HG02973 (cell line): ENCODE measurements at regions not wholly inside any gene's neighbourhood (a gene's known extent, or its start where the extent isn't known, plus 50 kb on each side); places are given as distances from the start of the nearest gene placed in this dataset.
"Not testable (repeated sequence)": the region's sequence is repeated elsewhere in the genome, so short reads cannot be mapped to it uniquely, and the experiment has no call there.

Source experiments
- ATAC-seq: cut with Tn5 transposase; IDR thresholded peaks from one replicate; pipeline ENCODE4 v1.9.1; 2021; ENCODE audit warnings: moderate library complexity; ENCODE audit not compliant: unreplicated experiment

DNA sequence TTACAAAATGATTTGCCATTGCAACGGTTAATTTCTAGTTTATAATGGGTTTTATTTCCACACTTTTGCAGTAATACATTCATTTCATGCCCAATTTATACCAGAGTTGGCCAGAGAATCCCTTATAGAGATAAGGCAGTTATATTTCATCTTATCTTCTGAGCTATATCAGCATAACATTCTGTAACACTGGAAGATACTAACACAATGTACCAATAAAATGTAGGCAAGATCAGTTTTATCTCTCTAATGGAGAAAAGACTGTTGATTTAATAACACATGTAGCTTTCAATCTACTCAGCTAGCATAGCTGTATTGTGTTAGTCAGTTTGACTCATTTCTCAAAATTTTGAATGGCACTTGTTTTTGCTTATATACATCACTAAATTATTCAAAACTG is 738.6 kb downstream of the TRAM1L1 start:
- no peak for ATAC-seq

DNA sequence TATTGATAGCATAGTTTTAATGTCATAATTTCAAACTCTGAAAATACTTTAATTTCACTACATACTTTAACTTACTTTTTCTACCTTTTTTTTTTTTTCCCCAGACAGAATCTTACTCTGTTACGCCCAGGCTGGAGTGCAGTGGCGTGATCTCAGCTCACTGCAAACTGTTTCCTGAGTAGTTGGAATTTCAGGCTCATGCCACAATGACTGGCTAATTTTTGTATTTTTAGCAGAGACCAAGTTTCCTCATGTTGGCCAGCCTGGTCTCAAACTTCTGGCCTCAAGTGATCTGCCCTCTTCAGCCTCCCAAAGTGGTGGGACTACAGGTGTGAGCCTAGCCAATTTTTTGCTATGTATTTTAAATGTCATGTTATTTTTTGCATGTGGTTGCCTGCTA is 741.6 kb downstream of the TRAM1L1 start:
- no peak for ATAC-seq

DNA sequence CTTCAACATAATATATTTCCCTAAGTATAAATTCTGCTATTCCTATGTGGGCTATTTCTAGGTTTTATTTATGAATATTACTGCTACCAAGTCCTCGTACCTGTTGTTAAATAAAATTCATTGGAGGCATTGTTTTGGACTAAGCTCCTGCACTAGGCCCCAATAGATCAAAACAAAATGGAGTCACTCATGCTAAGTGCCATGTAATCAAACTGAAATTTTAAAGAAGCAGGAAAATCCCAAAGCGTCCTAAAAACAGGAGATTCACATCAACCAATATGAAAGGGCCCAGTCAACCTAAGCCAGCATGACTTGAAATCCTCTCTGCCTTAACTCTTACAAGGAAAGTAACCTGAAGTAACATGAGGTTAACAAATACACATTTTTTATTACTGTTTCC is 743.2 kb downstream of the TRAM1L1 start:
- no peak for ATAC-seq

DNA sequence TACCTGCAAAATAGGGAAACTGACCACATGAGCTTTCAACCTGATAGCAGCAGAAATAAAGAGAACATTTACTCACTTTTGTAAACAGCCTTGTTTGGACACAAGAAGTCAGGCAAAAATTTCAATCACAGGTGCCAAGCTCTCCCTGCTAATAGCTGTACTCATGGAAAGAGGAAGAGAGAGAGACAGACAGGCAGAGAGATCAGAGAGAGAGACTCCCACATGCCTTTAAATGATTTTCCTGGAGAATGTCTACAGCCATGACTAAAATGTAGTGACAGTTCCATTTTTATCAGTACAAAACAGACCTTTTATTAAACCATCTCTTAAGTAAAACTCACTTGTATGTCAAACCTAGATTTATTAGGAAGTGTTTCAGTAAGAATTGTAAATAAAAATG is 752.9 kb downstream of the TRAM1L1 start:
- ATAC-seq: no peak

DNA sequence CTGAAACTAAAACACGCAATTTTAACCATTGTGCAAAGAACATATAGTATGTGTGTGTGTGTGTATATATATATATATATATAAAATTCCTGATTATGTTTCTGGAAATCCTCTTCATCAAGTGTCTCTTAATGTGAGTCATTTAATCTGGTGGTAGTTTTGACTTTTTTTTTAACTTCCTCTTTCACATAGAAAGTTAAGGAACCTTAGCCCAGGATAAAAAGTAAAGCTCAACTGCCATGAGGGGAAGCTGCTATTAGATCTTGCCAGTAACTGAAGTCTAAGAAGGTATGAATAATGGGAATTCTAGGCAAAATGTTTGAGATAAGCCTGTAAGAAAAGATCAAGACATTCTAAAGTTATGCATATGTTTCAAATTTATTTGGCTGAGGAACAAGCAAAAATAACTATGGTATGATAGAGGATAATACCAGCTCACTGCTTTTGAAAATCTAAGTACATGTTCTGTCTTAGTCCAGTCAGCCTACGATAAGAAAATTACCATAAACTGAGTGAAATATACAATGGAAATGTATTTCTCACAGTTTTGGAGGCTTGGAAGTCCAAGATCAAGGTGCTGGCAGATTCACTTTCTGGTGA is 757.0 kb downstream of the TRAM1L1 start:
- ATAC-seq: no peak

DNA sequence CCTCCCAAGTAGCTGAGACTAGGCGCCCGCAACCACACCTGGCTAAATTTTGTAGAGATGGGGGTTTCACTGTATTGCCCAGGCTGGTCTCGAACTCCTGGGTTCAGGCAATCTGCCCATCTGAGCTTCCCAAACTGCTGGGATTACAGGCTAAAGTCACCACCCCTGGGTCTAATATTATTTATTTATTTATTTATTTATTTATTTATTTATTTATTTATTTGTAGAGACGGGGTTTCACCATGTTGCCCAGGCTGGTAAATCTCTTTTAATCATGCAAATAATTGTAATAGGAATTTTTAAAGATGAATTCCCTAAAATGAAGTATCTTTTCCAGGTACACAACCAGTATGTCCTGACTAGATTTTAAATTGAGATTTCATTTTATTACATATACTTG is 761.8 kb downstream of the TRAM1L1 start:
- ATAC-seq: no peak

DNA sequence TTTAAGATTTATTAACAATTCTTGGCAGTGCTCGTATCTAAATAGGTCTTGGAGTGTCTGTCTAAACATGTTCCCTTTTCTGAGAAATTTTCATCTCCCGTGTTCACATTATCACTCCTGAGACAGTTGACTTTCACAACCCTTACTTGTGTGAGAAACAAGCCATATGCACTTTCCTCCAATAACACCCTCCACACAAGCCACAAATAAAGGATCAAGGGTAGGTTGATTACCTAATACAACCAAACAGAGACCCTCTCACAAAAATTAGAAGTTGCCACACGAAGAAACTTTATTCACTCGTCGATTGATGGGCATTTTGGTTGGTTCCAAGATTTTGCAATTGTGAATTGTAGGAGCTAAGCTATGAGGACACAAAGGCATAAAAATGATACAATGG is 763.9 kb downstream of the TRAM1L1 start:
- no peak for ATAC-seq

DNA sequence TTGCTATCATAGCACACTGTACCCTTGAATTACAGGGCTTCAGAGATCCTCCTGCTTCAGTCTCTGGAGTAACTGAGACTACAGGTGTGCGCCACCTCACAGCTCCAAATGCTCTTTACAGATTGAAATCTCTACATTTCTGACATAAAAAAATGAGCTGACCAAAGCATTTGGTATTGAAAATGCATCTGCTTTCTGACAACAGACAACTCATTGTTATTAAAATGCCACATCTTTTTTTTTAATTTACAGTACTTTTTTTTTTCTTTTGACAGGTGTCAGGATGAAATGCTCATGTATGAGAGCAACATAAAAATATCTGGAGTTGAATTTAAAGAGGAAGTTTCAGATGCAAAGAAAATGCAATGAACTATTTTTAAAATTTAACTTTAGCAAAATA is 764.5 kb downstream of the TRAM1L1 start:
- no peak for ATAC-seq

DNA sequence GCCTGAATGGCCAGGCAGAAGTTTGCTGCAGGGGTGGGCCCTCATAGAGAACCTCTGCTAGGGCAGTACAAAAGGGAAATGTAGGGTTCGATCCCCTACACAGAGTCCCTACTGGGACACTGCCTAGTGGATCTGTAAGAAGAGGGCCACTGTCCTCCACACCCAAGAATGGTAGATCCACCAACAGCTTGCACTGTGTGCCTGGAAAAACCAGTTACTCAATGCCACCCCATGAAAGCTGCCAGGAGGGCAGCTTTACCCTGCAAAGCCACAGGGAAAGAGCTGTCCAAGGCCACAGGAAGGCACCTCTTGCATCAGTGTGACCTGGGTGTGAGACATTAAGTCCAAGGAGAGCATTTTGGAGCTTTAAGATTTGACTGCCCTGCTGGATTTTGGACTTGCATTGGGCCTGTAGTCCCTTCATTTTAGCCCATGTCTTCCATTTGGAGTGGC is 781.6 kb downstream of the TRAM1L1 start:
- ATAC-seq: no peak

DNA sequence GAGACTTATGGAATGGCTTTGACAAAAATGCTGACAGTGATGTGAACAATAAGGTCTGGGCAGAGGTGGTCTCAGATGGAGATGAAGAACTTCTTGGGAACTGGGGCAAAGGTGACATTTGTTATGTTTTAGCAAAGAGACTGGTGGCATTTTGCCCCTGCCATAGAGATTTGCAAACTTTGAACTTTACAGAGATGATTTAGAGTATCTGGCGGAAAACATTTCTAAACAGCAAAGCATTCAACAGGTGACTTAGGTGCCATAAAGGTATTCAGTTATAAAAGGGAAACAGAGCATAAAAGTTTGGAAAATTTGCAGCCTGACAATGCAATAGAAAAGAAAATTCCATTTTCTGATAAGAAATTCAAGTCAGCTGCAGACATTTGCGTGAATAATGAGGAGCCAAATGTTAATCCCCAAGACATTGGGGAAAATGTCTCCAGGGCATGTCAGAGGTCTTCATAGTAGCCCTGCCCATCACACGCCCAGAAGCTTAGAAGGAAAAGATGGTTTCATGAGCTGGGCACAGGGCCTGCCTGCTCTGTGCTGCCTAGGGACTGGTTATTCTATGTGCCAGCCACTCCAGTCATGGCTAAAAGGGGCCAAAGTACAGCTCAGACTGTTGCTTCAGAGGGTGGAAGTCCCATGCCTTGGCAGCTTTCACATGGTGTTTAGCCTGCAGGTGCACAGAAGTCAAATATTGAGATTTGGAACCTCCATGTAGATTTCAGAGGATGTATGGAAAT is 782.2 kb downstream of the TRAM1L1 start:
- no peak for ATAC-seq

DNA sequence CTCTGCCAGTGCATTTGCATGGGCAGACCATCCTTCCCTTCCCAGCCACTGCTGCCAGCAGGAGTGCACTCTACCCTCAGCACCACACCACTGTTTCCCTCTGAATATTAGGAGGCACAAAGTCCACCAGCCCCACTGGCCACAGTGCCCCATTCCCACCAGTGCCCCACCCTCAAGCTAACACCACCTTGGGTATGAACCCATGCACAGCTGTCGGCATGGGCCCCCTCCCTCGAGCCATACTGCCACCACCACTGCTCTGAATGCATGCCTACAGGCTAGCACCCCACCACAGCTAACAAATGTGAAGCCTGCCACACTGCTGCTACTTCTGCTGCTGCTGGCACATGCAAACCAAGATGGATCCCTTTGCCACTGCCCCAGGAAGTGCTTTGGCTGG is 810.4 kb downstream of the TRAM1L1 start:
- no peak for ATAC-seq

DNA sequence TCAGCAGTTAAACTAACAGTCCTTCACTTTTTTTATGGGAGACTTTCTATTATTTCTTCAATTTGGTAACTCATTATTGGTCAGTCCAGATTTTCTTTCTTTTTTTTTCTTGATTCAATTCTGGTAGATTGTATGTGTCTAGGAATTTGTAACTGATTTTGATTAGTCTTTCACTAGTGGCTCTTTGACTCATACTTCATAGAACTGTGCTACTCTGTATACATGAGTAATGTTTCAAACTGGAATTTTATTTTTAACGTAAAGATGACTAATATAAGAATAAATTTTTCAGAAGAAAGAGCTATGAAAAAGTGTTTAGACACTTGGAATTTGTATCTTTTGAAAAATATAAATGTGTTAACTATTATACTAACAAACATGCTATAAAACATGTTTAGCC is 813.0 kb downstream of the TRAM1L1 start:
- no peak for ATAC-seq

DNA sequence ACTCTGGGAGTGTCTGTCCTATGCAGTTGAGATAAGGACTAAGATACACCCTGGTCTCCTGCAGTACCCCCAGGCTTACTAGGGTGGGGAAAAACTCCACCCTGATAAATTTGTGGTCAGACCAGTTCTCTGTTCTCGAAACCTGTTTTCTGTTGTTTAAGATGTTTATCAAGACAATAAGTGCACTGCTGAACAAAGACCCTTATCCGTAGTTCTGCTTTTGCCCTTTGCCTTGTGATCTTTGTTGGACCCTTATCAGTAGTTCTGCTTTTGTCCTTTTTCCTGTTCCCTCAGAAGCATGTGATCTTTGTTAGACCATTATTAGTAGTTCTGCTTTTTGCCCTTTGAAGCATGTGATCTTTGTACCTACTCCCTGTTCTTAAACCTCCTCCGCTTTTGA is 824.4 kb downstream of the TRAM1L1 start:
- not testable (repeated sequence) for ATAC-seq

DNA sequence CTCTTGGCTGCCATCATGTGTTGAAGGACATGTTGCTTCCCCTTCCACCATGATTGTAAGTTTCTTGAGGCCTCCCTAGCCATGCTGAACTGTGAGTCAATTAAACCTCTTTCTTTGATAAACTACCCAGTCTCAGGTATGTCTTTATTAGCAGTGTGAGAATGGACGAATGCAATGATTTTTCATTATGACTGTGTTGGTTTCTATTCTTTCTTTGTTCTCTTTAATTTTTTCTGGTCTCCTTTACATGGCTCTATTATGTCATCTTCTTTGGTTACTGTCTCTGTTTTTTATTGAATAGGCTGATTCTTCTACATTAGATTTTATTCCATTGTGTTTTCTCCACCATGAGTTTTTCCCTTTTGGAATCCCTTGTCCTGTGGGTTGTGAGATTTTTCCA is 840.6 kb downstream of the TRAM1L1 start:
- ATAC-seq: no peak

DNA sequence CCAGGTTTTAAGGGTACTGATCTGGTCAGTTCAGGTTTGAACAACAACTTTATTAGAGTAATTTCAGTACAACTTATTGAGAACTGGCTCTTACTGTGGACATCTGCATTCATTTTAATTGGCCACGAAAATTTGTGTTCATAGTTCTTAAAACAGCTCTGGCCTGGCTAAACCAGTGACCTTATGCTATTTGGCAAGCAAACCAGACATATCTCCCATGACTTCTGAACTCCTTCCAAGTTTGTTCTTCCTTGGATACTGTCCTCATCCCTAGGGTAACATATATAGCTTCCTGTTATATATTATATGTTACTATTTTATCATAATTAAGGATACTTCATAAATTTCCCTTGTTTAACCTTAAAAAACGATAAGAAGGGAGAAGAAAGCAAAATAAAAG is 841.9 kb downstream of the TRAM1L1 start:
- ATAC-seq: no peak

DNA sequence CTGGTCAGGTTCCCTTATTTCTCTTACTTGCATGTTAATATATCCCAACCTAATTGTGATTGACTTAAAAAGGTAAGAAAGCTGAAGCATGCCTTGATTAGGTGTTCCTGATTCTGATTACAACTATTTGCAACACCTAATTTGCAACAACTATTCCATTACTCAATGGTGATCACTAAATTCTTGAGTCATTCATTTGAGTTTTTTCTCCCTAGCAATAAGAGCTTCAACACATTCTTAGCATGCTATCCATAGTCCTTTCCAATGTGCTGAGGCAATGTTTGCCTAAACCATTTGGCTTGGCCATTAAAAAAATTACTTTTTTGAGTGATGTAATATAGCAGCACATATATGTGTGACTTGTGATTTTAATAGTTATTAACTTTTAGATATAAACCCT is 851.4 kb downstream of the TRAM1L1 start:
- no peak for ATAC-seq

DNA sequence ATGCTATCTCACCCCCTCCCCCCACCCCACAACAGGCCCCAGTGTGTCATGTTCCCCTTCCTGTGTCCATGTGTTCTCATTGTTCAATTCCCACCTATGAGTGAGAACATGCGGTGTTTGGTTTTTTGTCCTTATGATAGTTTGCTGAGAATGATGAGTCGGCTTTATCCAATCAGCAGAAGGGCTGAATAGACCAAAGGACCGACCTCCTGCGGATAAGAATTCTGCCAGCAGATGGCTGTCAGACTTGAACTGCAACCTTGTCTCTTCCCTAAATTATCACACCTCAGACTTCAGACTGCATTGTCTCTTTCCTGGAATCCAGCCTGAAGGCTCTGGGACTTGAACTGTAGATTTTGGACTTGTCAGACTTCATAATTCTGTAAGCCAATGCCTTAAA is 853.4 kb downstream of the TRAM1L1 start:
- not testable (repeated sequence) for ATAC-seq

DNA sequence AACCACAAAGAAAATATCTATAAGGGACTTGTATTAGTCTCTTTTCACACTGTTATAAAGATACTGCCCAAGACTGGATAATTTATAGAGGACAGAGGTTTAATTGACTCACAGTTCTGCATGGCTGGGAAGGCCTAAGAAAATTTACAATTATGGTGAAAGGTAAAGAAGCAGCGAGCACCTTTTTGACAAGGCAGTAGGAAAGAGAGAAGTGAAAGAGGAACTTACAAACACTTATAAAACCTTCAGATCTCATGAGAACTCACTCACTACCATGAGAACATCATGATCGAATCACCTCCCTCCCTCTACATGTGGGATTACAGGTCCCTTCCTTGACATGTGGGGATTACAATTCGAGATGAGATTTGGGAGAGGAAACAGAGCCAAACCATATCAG is 856.0 kb downstream of the TRAM1L1 start:
- no peak for ATAC-seq

DNA sequence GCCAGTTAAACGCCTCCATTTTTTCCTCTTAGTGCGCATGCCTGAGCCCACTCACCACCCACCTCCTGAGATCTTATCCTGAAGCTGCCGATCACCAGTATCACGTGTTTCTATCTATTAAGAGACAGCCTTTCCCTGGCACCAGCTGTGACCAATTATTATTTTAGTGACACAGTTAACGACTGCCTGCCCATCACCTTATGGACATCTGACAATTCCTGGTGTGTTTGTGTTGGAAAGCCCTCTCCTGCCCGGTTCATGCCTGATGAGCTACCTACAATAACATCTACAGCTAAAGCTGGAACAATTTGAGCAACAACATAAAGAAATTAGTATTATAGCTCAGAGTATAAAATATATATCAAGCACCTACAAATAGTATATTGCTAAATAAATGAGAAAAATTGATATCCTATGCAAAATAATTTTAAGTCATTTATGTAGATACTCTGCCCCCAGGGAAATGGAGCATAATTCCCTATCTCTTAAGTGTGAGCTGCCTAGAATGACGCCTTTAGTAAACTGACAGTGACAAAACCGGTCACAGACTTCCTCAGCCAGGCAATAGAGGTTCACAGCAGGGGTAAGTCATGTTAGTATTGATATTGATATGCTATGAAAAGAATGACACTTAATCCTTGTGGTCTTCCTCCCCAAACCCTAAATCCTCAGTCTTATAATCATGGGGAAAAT is 862.2 kb downstream of the TRAM1L1 start:
- ATAC-seq: no peak

DNA sequence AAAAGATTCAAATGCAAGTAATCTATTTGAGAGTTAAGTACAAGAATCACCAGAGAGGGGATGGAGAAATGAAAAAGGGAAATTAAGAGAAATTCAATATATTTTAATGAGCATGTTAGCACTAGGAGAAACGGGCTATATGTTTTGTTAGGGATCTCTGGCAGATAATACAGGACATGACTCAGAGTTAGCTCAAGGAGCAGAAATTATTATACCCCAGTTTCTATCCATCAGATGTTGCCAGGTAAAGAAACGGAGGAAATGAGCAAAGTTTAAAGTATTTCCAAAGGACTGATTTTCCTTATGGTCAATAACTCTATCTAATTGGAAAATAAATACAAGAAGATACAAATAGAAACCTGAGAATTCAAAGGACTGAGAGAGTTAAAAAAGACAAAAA is 867.6 kb downstream of the TRAM1L1 start:
- no peak for ATAC-seq

DNA sequence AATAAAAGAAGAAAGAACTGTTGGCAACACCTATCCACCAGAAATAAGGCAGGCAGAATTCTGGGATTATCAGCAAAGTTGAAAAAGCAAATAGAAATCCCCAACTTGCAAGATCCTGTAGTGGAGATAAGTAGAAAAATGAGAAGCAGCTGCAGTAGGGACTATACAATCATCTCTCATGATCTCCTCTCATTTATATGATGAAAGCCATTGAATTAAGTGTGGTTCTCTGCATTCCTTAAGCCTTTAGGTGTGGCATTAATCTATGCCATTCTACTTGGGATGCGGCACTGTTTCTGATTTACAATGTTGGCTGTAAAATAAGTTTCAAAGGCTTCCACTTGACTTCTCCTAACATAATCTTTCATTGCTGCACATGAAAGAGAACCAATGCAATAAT is 869.8 kb downstream of the TRAM1L1 start:
- ATAC-seq: no peak

DNA sequence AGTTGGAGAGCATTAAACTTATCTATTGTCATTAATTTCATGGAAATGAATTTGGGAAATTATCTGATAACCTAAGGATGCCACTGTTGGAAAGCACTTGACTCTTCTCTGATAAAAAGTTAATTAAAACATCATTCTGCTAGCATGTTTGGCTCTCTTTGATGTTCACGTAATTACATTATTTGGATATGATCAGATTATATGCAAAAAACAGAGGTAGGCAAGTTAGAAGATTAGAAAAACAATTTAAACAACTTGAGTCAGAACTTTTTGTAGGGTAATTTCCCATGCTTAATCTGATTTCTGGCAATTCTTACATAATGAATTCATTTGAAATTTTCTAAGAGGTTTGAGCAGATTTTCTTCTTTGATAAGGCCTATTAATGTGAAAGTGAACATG is 882.9 kb downstream of the TRAM1L1 start:
- ATAC-seq: no peak
